HEK293 (cell line): ENCODE measurements at regions not wholly inside any gene's neighbourhood (a gene's known extent, or its start where the extent isn't known, plus 50 kb on each side); places are given as distances from the start of the nearest gene placed in this dataset.

Experiments
- ATF2 ChIP-seq: fragments of 450-650 bp; formaldehyde crosslinking; IDR thresholded peaks from 2 replicates; pipeline ENCODE4 v1.5.1; 2016; ENCODE audit warnings: missing biosample characterization, missing genetic modification characterization, low read depth
- CTCF ChIP-seq: fragments of 450-650 bp; formaldehyde crosslinking; IDR thresholded peaks from 2 replicates; pipeline ENCODE4 v1.5.1; 2016; ENCODE audit warnings: missing biosample characterization, missing genetic modification characterization
- GFI1B ChIP-seq: fragments of 450-650 bp; formaldehyde crosslinking; IDR thresholded peaks from 2 replicates; pipeline ENCODE4 v1.5.1; 2016; ENCODE audit warnings: missing biosample characterization, missing genetic modification characterization
- KLF16 ChIP-seq: fragments of 450-650 bp; formaldehyde crosslinking; IDR thresholded peaks from 2 replicates; pipeline ENCODE4 v1.5.1; 2017; ENCODE audit warnings: missing biosample characterization, missing genetic modification characterization
- MEIS1 ChIP-seq: sonication (generic); formaldehyde crosslinking; IDR thresholded peaks from 2 replicates; pipeline ENCODE4 v1.8.1; 2022; ENCODE audit warnings: missing genetic modification reagents, mild to moderate bottlenecking, borderline replicate concordance
- REST ChIP-seq: fragments of 450-650 bp; formaldehyde crosslinking; IDR thresholded peaks from 2 replicates; pipeline ENCODE4 v1.5.1; 2016; ENCODE audit warnings: missing biosample characterization, missing genetic modification characterization
- SALL2 ChIP-seq: fragments of 450-650 bp; formaldehyde crosslinking; IDR thresholded peaks from 2 replicates; pipeline ENCODE4 v1.5.0; 2017; ENCODE audit warnings: missing biosample characterization, mild to moderate bottlenecking, missing genetic modification characterization, borderline replicate concordance
- TRIM28 ChIP-seq: IDR thresholded peaks from 2 replicates; pipeline ENCODE4 v1.6.1; 2011; ENCODE audit warnings: low read length, control low read depth, borderline replicate concordance
- ZBTB10 ChIP-seq: fragments of 450-650 bp; formaldehyde crosslinking; IDR thresholded peaks from 2 replicates; pipeline ENCODE4 v1.5.1; 2016; ENCODE audit warnings: missing biosample characterization, missing genetic modification characterization
- ZBTB17 ChIP-seq: fragments of 450-650 bp; formaldehyde crosslinking; IDR thresholded peaks from 2 replicates; pipeline ENCODE4 v1.5.1; 2016; ENCODE audit warnings: missing biosample characterization, missing genetic modification characterization
- ZBTB44 ChIP-seq: fragments of 450-650 bp; IDR thresholded peaks from 2 replicates; pipeline ENCODE4 v1.5.1; 2018; ENCODE audit warnings: missing biosample characterization, mild to moderate bottlenecking, missing genetic modification characterization
- ZNF239 ChIP-seq: fragments of 450-650 bp; formaldehyde crosslinking; IDR thresholded peaks from 2 replicates; pipeline ENCODE4 v1.5.1; 2016; ENCODE audit warnings: missing biosample characterization, missing genetic modification characterization
- ZNF544 ChIP-seq: fragments of 450-650 bp; formaldehyde crosslinking; IDR thresholded peaks from 2 replicates; pipeline ENCODE4 v1.5.0; 2017; ENCODE audit warnings: missing biosample characterization, missing genetic modification characterization
- ZNF768 ChIP-seq: fragments of 450-650 bp; formaldehyde crosslinking; IDR thresholded peaks from 2 replicates; pipeline ENCODE4 v1.5.1; 2018; ENCODE audit warnings: missing biosample characterization, mild to moderate bottlenecking, missing genetic modification characterization

GRCh38 chr5:133867851-133868545, 100.4 kb downstream of the C5orf15 start:
- TF ChIP-seq MEIS1 (CRISPR knock-in tag) (no peak), ZBTB10 (tag by site-specific recombination) (no peak), CTCF (tag by site-specific recombination) (no peak), SALL2 (tag by site-specific recombination) (no peak), ATF2 (tag by site-specific recombination) (no peak), ZNF544 (tag by site-specific recombination) (no peak), GFI1B (tag by site-specific recombination) (no peak), KLF16 (tag by site-specific recombination) (no peak), ZBTB17 (tag by site-specific recombination) (no peak), ZNF768 (tag by site-specific recombination) (no peak), REST (tag by site-specific recombination) (no peak), TRIM28 (no peak), ZBTB44 (tag by site-specific recombination) (no peak), ZNF239 (tag by site-specific recombination) (no peak)
